Heart right ventricle (tissue), 16 donors: ENCODE measurements at regions not wholly inside any gene's neighbourhood (a gene's known extent, or its start where the extent isn't known, plus 50 kb on each side); places are given as distances from the start of the nearest gene placed in this dataset.

Experiments used
- ATAC-seq, 8 donors: fragments of 200-7000 bp; cut with Tn5 transposase; one replicate each; pipeline ENCODE4 v1.9.1; 2020; ENCODE audit warnings: mild to moderate bottlenecking in 8 of 8, moderate library complexity in 8 of 8, moderate number of reproducible peaks in 1 of 8
- DNase-seq, 2 donors: peaks; one replicate each; pipeline ENCODE4 v3.0.0-alpha.2; 2020
- H3K27ac ChIP-seq, 10 donors: fragments of 200-600 bp; sonication (generic) in 2 of 10; one replicate each; pipeline versions ENCODE4 v1.5.0 to v1.8.0; 2020 to 2022; ENCODE audit warnings: mild to moderate bottlenecking in 3 of 10
- H3K27me3 ChIP-seq, 7 donors: fragments of 200-600 bp; one replicate each; pipeline ENCODE4 v1.8.0; 2021 to 2022; ENCODE audit warnings: mild to moderate bottlenecking in 2 of 7
- H3K36me3 ChIP-seq, 9 donors: fragments of 200-600 bp; sonication (generic) in 1 of 9; one replicate each; pipeline versions ENCODE4 v1.5.0 to v1.8.0; 2020 to 2022; ENCODE audit warnings: mild to moderate bottlenecking in 2 of 9
- H3K4me1 ChIP-seq, 9 donors: fragments of 200-600 bp; sonication (generic) in 1 of 9; one replicate each; pipeline versions ENCODE4 v1.5.0 to v1.8.0; 2020 to 2022; ENCODE audit warnings: mild to moderate bottlenecking in 4 of 9
- H3K4me3 ChIP-seq, 10 donors: fragments of 200-600 bp; sonication (generic) in 2 of 10; one replicate each; pipeline versions ENCODE4 v1.5.0 to v1.8.0; 2020 to 2022; ENCODE audit warnings: mild to moderate bottlenecking in 7 of 10, moderate library complexity in 2 of 10
- H3K9me3 ChIP-seq, 11 donors: fragments of 200-600 bp in 10 of 11; sonication (generic) in 2 of 11; one replicate each; pipeline versions ENCODE4 v1.5.0 to v1.8.0; 2013 to 2022; ENCODE audit warnings: mild to moderate bottlenecking in 2 of 11, control low read depth in 1 of 11, moderate library complexity in 1 of 11
- CTCF ChIP-seq, 9 donors: fragments of 200-600 bp; sonication (generic) in 2 of 9; IDR thresholded peaks; one replicate each; pipeline versions ENCODE4 v1.5.0 to v1.8.0; 2021 to 2022; ENCODE audit warnings: antibody characterized with exemption in 9 of 9, mild to moderate bottlenecking in 5 of 9, moderate library complexity in 1 of 9
- WGBS, 2 donors: extraction: QIAGEN DNeasy Blood & Tissue Kit; methylation state at CpG; one replicate each; pipeline ENCODE4 v1.1.7; 2013; ENCODE audit warnings: inconsistent platforms in 1 of 2; 5-methylcytosine and 5-hydroxymethylcytosine counted together
- intact Hi-C, 10 donors: fragments of 100-400 bp; cut with DNase I; formaldehyde crosslinking; loops; one replicate each; pipeline versions ENCODE4 v1.11.1 to v1.14.2; 2022
- donor health status: Arrhythmogenic right ventricular cardiomyopathy.
- donor health status: ischemic (EF 13 %, LVEDD 7.1; RV severe dilation, severe dysfunction).
- donor health status: healthy with polysubstance abuse.
- donor health status: DM: no; HTN: yes; CAD: no.
- donor health status: DM: no; HTN: no; CAD: no.
- donor health status: ischemic (EF 25% LVEDD 6.9; RV normal size, moderate dysfunction).
- donor health status: ischemic (EF 25% LVEDD 5.7; RV mildly dilated, moderate dysfunction).
- donor health status: healthy.
- donor health status: DM: yes; HTN: yes; CAD: no.
- donor health status: Ischemic cardiomyopathy.
- donor health status: ischemic (EF 35%, LVEDD 5.7; RV mildly dilated, moderate dysfunction).
- donor health status: nonischemic (EF 11% LVEDD 7.7; RV severe dilation, severe dysfunction).
- donor health status: DM: yes; HTN: yes; CAD: no.
- donor health status: PGD.
- donor health status: ischemic (EF 29% LVEDD 5.4; RV normal size, mild dysfunction).
- donor health status: nonischemic (EF 23%, LVEDD 6.1; RV moderate dilation, normal function).

DNA sequence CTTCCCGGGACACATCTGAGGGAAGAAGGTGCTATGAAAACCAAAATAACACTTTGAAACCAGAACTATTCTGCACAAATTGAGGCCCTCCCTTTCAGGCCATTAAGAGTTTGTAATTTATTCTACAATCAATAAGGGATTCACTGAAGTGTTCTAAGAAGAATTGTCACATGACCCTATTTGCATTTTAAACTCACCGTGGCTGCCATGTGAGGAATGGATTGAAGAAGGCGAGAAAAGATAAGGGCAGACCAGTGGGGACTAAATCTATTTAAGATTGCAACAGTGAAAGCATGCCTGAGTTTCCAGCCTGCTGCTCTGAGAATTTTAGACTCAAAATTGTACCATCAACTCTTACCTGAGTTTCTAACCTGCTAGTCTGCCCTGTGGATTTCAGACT is 408.8 kb upstream of the SALL1 start:
- 53 to 58% methylated on average over 3 of the region's 3 CpGs for WGBS, 2 donors

GRCh38 chr16:51557670-51558069 is 406.6 kb upstream of the SALL1 start:
- Histone ChIP-seq H3K27ac (no peak overlapping the region), H3K4me3 (no peak overlapping the region), H3K36me3 (no peaks in the 10 kb centered on the region), H3K4me1 (no peaks in the 10 kb centered on the region), H3K27me3 (no peaks in the 10 kb centered on the region), H3K9me3 (no peaks in the 10 kb centered on the region)
- DNase-seq (no peak), ATAC-seq (no peak)
- no peak for TF ChIP-seq CTCF (IDR thresholded peaks at IDR 0.05)
- intact Hi-C loops = no loop called here
- WGBS, 2 donors = 77 to 79% methylated on average over 3 of the region's 3 CpGs

More for the DNA sequence above, 408.8 kb upstream of the SALL1 start:
- ATAC-seq (no peak), DNase-seq (no peak)
- Histone ChIP-seq H3K9me3 (peaks cover 0 to 9% (median 0%) of the 10 kb centered on the region in 11 donors), H3K36me3 (no peaks in the 10 kb centered on the region), H3K4me1 (no peaks in the 10 kb centered on the region), H3K27ac (no peak overlapping the region), H3K27me3 (no peaks in the 10 kb centered on the region), H3K4me3 (no peak overlapping the region)
- no peak for TF ChIP-seq CTCF (IDR thresholded peaks at IDR 0.05)
- intact Hi-C loops = no loop called here

DNA sequence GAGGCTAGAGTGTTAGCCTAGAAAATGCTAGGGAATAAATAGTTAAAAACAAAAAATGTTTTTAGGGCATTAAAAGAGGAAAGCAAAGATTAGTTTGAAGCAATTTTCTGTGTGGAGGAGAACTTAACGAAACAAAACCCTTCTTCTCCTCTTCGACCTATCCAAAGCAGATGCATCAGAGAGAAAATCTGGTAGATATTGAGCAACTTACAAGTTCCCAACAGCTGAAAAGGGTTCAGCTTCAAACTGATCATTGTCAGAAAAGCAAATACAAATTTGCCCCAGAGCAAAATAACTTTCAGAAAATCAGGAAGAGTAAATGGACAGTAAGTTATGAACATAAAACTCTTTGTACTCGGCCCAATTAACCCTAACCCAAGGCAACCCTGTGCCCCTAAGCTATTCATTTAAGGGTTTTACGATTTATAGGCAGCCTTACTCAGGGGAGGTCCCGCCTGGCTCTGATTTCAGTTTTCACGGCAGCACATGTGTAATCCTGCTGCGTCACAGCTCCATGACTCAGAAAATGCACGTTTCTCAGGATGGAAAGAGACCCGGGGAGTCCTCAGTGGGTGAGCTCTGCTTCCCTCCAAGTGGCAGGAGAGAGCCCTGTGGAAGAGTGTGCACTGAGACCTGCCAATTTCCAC is 405.7 kb upstream of the SALL1 start:
- WGBS, 2 donors = 47 to 59% methylated on average over 9 of the region's 9 CpGs

DNA sequence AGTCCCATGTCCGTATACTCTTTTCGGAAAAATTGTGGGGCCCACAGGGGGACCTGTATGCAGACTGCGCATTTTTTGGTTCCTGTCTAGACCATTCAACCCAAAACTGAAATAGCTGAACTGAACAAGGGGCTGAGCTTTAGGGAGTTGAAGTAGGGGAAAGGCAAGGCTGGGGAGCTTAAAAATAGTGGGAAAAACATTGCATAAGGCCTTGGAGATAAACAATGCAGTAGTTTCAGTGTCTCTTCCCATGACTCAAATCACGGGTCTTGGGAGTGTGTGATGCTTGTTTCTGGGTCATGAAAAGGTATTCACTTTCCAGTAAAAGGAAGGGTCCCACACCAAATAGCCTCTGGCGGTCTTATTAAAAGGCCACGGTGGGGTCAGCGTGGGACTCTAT is 402.8 kb upstream of the SALL1 start:
- no peak for ATAC-seq
- Histone ChIP-seq H3K4me1 (no peaks in the 10 kb centered on the region), H3K9me3 (no peaks in the 10 kb centered on the region), H3K4me3 (no peak overlapping the region), H3K27me3 (no peaks in the 10 kb centered on the region), H3K36me3 (no peaks in the 10 kb centered on the region), H3K27ac (no peak overlapping the region)
- no peak for TF ChIP-seq CTCF (IDR thresholded peaks at IDR 0.05)
- WGBS, 2 donors = 86 to 87% methylated on average over 7 of the region's 7 CpGs
- intact Hi-C loops = no loop called here
- no peak for DNase-seq

More for the DNA sequence above, 405.7 kb upstream of the SALL1 start:
- H3K4me1 ChIP-seq = no peaks in the 10 kb centered on the region
- no peak overlapping the region for H3K27ac ChIP-seq
- H3K4me3 ChIP-seq = no peak overlapping the region
- H3K27me3 ChIP-seq = no peaks in the 10 kb centered on the region
- TF ChIP-seq CTCF (IDR thresholded peaks at IDR 0.05) = no peak
- ATAC-seq (peak in 1 of 8 donors; percentile 47), DNase-seq (no peak)
- intact Hi-C loops = no loop called here
- H3K36me3 ChIP-seq = no peaks in the 10 kb centered on the region
- H3K9me3 ChIP-seq = no peaks in the 10 kb centered on the region
